ENCODE measurements at regions not wholly inside any gene's neighbourhood (a gene's known extent, or its start where the extent isn't known, plus 50 kb on each side); places are given as distances from the start of the nearest gene placed in this dataset.

GRCh38 chr1:68321084-68321685 lies 88.9 kb upstream of the WLS start:
- TF ChIP-seq, protein P1, sequence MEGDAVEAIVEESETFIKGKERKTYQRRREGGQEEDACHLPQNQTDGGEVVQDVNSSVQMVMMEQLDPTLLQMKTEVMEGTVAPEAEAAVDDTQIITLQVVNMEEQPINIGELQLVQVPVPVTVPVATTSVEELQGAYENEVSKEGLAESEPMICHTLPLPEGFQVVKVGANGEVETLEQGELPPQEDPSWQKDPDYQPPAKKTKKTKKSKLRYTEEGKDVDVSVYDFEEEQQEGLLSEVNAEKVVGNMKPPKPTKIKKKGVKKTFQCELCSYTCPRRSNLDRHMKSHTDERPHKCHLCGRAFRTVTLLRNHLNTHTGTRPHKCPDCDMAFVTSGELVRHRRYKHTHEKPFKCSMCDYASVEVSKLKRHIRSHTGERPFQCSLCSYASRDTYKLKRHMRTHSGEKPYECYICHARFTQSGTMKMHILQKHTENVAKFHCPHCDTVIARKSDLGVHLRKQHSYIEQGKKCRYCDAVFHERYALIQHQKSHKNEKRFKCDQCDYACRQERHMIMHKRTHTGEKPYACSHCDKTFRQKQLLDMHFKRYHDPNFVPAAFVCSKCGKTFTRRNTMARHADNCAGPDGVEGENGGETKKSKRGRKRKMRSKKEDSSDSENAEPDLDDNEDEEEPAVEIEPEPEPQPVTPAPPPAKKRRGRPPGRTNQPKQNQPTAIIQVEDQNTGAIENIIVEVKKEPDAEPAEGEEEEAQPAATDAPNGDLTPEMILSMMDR (IDR thresholded peaks at IDR 0.05; ENCODE audit: low read length, missing control alignments) = peak; percentile 83
- H3K4me3 ChIP-seq (replicated peaks; ENCODE audit: low read depth, low read length) = no peak overlapping the region
- peak; percentile 73 for DNase-seq (ENCODE audit: low read depth)

- DNase-seq (ENCODE audit: low read depth) = no peak
- no peak overlapping the region for H3K4me3 ChIP-seq (replicated peaks; ENCODE audit: low read depth, low read length)
- TF ChIP-seq, protein P1 (IDR thresholded peaks at IDR 0.05; ENCODE audit: low read length, missing control alignments) = no peak
Measured at GRCh38 chr1:68320349-68320748, 88.0 kb upstream of the WLS start.

DNA sequence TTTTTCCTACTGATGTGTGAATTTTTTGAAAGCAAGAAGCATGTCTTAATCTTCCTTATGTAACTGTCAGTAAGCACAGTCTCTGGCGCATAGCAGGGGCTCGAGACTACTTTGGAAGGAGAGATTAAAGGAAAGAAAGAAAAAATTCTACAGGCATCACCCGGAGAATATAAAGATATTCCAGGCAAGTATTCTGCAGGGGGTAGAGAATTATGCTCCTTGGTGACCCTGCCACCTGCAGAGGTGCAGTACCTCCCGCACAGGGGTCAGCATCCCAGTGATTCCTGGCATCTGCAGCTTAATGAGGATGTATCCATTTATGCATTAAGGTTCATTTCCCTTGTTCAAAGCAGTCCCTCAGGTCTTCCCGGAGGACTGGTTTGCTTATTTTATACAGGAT lies 87.6 kb upstream of the WLS start:
- DNase-seq (ENCODE audit: low read depth) = no peak

DNA sequence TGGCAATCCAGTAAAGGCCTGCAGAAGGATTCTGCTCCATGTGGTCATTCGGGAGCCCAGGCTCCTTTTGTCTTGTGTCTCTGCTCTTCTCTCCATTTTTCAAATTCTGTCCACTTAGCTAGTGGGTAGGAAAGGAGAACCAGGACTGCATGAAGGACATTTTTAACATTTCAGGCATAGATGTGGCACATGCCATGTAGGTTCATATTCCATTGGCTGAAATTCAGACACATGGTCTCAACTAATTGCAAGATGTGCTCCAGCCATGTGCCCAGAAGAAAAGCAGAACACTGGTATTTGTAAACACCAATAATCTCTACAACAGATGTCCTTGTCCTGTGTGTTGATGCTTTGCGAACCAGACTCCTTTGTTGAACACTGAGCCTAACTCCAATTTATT lies 85.2 kb upstream of the WLS start:
- no peak overlapping the region for H3K4me3 ChIP-seq (replicated peaks; ENCODE audit: low read depth, low read length)
- TF ChIP-seq, protein P1 (IDR thresholded peaks at IDR 0.05; ENCODE audit: low read length, missing control alignments) = no peak
- no peak for DNase-seq (ENCODE audit: low read depth)

More for the DNA sequence above, 87.6 kb upstream of the WLS start:
- TF ChIP-seq, protein P1 (IDR thresholded peaks at IDR 0.05; ENCODE audit: low read length, missing control alignments) = no peak
- no peak overlapping the region for H3K4me3 ChIP-seq (replicated peaks; ENCODE audit: low read depth, low read length)

- TF ChIP-seq, protein P1 (IDR thresholded peaks at IDR 0.05; ENCODE audit: low read length, missing control alignments) = no peak
- H3K4me3 ChIP-seq (replicated peaks; ENCODE audit: low read depth, low read length) = no peak overlapping the region
- no peak for DNase-seq (ENCODE audit: low read depth)
Measured at GRCh38 chr1:68314151-68314780, 81.9 kb upstream of the WLS start.

DNA sequence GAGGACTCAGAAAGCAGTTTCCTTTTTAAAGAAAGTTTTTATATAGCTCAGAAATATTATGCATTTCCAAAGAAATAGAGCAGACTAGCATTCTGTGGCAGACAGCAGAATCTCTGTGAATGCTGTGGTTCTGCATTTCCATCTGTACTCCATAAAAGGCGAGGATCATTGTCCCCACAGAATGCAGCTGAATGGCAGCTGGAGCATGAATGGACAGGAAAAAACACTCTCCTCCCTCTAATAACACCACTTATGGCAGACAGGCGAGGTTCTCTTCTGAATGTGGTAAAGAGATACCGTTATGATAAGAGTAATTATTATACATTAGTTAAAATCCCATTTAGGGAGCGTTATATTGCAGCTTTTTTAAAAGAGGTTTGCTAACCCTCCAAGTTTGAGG lies 81.4 kb upstream of the WLS start:
- DNase-seq (ENCODE audit: low read depth) = no peak
- TF ChIP-seq, protein P1 (IDR thresholded peaks at IDR 0.05; ENCODE audit: low read length, missing control alignments) = no peak
- no peak overlapping the region for H3K4me3 ChIP-seq (replicated peaks; ENCODE audit: low read depth, low read length)

GRCh38 chr1:68308034-68308433 lies 75.7 kb upstream of the WLS start:
- no peak overlapping the region for H3K4me3 ChIP-seq (replicated peaks; ENCODE audit: low read depth, low read length)
- no peak for DNase-seq (ENCODE audit: low read depth)
- TF ChIP-seq, protein P1 (IDR thresholded peaks at IDR 0.05; ENCODE audit: low read length, missing control alignments) = no peak
